Calu3 (cell line): ENCODE measurements at regions not wholly inside any gene's neighbourhood (a gene's known extent, or its start where the extent isn't known, plus 50 kb on each side); places are given as distances from the start of the nearest gene placed in this dataset.

Experiments
- BruUV-seq: library from RNA; stranded (reverse); fragments of 400-500 nt; replicated peaks from 2 replicates; lab custom pipeline; 2021; lab: Mats Ljungman, UMichigan
- CTCF ChIA-PET: fragments of 300-600 bp; sonication (Branson Sonifier 250); formaldehyde crosslinking; loops from one replicate; lab custom pipeline; 2022; ENCODE audit warnings: antibody characterized with exemption; lab: Charles Lee
- DNase-seq: peaks from one replicate; pipeline ENCODE4 v3.0.0; 2022
- H3K27ac Mint-ChIP-seq: one replicate; pipeline ENCODE4 v1.8.0; 2022; ENCODE audit warnings: mixed read lengths; ENCODE audit not compliant: unreplicated experiment
- H3K27me3 Mint-ChIP-seq: one replicate; pipeline ENCODE4 v1.8.0; 2022; ENCODE audit warnings: mixed read lengths; ENCODE audit not compliant: unreplicated experiment
- H3K36me3 Mint-ChIP-seq: one replicate; pipeline ENCODE4 v1.8.0; 2022; ENCODE audit warnings: mild to moderate bottlenecking, moderate library complexity, mixed read lengths; ENCODE audit not compliant: insufficient read depth, unreplicated experiment
- H3K4me1 Mint-ChIP-seq: one replicate; pipeline ENCODE4 v1.8.0; 2022; ENCODE audit warnings: mild to moderate bottlenecking, low read depth, mixed read lengths; ENCODE audit not compliant: unreplicated experiment
- H3K4me3 Mint-ChIP-seq: one replicate; pipeline ENCODE4 v1.8.0; 2022; ENCODE audit warnings: mild to moderate bottlenecking, low read depth, moderate library complexity, mixed read lengths; ENCODE audit not compliant: unreplicated experiment
- H3K9me3 Mint-ChIP-seq: one replicate; pipeline ENCODE4 v1.8.0; 2022; ENCODE audit warnings: low read depth, mixed read lengths; ENCODE audit not compliant: unreplicated experiment
- CTCF ChIP-seq: fragments of 200-600 bp; IDR thresholded peaks from one replicate; pipeline ENCODE4 v1.8.0; 2022; ENCODE audit warnings: antibody characterized with exemption; ENCODE audit not compliant: unreplicated experiment
- intact Hi-C: fragments of 100-400 bp; cut with micrococcal nuclease; formaldehyde crosslinking; loops from one replicate; pipeline ENCODE4 v1.10.0; 2022; ENCODE audit not compliant: unreplicated experiment

GRCh38 chr5:138663009-138663408 is 87.8 kb upstream of the HSPA9 start:
- Mint-ChIP-seq H3K27me3 (peaks cover 9% of the 10 kb centered on the region), H3K36me3 (no peaks in the 10 kb centered on the region), H3K4me1 (peaks cover 27% of the 10 kb centered on the region), H3K4me3 (no peak overlapping the region), H3K9me3 (no peaks in the 10 kb centered on the region), H3K27ac (no peak overlapping the region)
- CTCF ChIA-PET: interaction anchor here (1.6 kb wide), 1 partner anchor 13 kb away, joined by 6 read pairs; no protein-coding TSS in a partner anchor
- no peak for DNase-seq
- TF ChIP-seq CTCF: no peak
- no TSS peak for BruUV-seq
- intact Hi-C loops: no loop called here

- no peak for TF ChIP-seq CTCF
- Mint-ChIP-seq H3K27ac (no peak overlapping the region), H3K9me3 (no peaks in the 10 kb centered on the region), H3K4me1 (peaks cover 27% of the 10 kb centered on the region), H3K36me3 (no peaks in the 10 kb centered on the region), H3K27me3 (peaks cover 13% of the 10 kb centered on the region), H3K4me3 (no peak overlapping the region)
- CTCF ChIA-PET: no interaction called here
- BruUV-seq: no TSS peak
- intact Hi-C loops: no loop called here
- DNase-seq: no peak
Measured at GRCh38 chr5:138662599-138662998, 87.4 kb upstream of the HSPA9 start.

- BruUV-seq: no TSS peak
- H3K27me3 Mint-ChIP-seq: peaks cover 19% of the 10 kb centered on the region
- peaks cover 27% of the 10 kb centered on the region for H3K4me1 Mint-ChIP-seq
- H3K4me3 Mint-ChIP-seq: no peak overlapping the region
- CTCF ChIA-PET: no interaction called here
- DNase-seq: no peak
- no peak overlapping the region for H3K27ac Mint-ChIP-seq
- no peak for TF ChIP-seq CTCF
- intact Hi-C loops: no loop called here
- H3K36me3 Mint-ChIP-seq: no peaks in the 10 kb centered on the region
- H3K9me3 Mint-ChIP-seq: no peaks in the 10 kb centered on the region
Measured at GRCh38 chr5:138661991-138662434, 86.8 kb upstream of the HSPA9 start.

- CTCF ChIA-PET: no interaction called here
- intact Hi-C loops: no loop called here
- Mint-ChIP-seq H3K36me3 (no peaks in the 10 kb centered on the region), H3K9me3 (no peaks in the 10 kb centered on the region), H3K27me3 (peaks cover 21% of the 10 kb centered on the region), H3K27ac (no peak overlapping the region), H3K4me3 (no peak overlapping the region), H3K4me1 (peaks cover 28% of the 10 kb centered on the region)
- no peak for DNase-seq
- no peak for TF ChIP-seq CTCF
- BruUV-seq: no TSS peak
Measured at GRCh38 chr5:138661291-138661960, 86.2 kb upstream of the HSPA9 start.
